Neutrophil (primary cell): ENCODE measurements at regions not wholly inside any gene's neighbourhood (a gene's known extent, or its start where the extent isn't known, plus 50 kb on each side); places are given as distances from the start of the nearest gene placed in this dataset.

Source experiments
- H3K27ac ChIP-seq: fragments of 200-600 bp; sonication (generic); 2 replicates; pipeline ENCODE4 v1.5.1; 2016; ENCODE audit warnings: mild to moderate bottlenecking, moderate library complexity
- H3K27me3 ChIP-seq: fragments of 200-600 bp; sonication (generic); 2 replicates; pipeline ENCODE4 v1.6.0; 2016; ENCODE audit warnings: mild to moderate bottlenecking
- H3K36me3 ChIP-seq: fragments of 200-600 bp; sonication (generic); 2 replicates; pipeline ENCODE4 v1.5.1; 2017
- H3K4me1 ChIP-seq, 2 experiments: fragments of 200-600 bp in 1 of 2; sonication (generic) in 1 of 2; 1 replicate in 1 of 2; 2 replicates in 1 of 2; pipeline versions ENCODE4 v1.5.1 to v1.6.1; 2013 to 2016; ENCODE audit warnings: low read depth in 1 of 2, low read length in 1 of 2, mild to moderate bottlenecking in 1 of 2, moderate library complexity in 1 of 2; ENCODE audit not compliant: control insufficient read depth in 1 of 2, insufficient read depth in 1 of 2
- H3K4me3 ChIP-seq, 2 experiments: fragments of 200-600 bp in 1 of 2; sonication (generic) in 1 of 2; 1 replicate in 1 of 2; 2 replicates in 1 of 2; pipeline ENCODE4 v1.5.1; 2013 to 2016; ENCODE audit warnings: low read depth in 1 of 2, low read length in 1 of 2, mild to moderate bottlenecking in 1 of 2, moderate library complexity in 1 of 2
- H3K9me3 ChIP-seq: fragments of 200-600 bp; sonication (generic); 2 replicates; pipeline ENCODE4 v1.5.1; 2016
- TF ChIP-seq, protein P1 (sequence below): fragments of 200-600 bp; sonication (generic); IDR thresholded peaks from 2 replicates; pipeline ENCODE4 v1.5.1; 2016; ENCODE audit warnings: antibody characterized with exemption

DNA sequence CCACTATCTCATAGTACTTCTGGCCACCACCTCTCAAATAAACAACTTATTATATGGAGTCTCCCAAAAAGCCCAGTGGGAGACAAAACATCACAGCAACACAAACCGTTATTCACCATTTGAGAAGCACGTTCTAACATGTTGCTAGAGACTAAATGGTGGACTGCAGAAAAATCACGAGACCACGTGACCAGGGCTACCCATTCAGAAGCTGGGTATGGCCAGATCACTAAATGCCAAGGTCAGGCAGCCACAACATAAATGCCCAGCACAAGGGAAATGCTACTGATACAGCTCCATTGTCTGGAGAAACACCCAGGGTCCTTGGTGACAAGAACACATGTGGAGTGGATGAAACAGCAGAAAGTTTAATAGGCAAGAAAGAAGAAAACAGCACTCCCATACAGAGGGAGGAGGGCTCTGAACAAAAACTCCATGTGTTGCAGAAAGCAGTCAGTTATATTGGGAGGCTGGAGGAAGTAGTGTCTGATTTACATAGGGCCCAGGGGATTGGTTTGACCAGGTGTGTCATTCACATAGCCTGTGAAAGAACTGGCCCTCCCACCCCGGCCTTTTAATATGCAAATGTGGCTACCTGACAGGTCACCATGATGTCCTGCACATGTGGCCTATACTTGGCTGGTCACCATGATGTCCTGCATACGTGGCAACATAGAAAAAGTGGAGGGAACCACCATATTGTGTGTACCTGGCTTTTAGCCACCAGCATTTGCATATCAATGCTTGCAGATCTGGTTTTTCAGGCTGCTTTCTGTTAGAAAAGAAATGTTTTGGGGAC lies 97.2 kb downstream of the TRIM36 start:
- no peak overlapping the region for H3K27ac ChIP-seq
- no peaks in the 10 kb centered on the region for H3K9me3 ChIP-seq
- no peak overlapping the region for H3K4me3 ChIP-seq
- peaks cover 7% of the 10 kb centered on the region for H3K27me3 ChIP-seq
- TF ChIP-seq, protein P1, sequence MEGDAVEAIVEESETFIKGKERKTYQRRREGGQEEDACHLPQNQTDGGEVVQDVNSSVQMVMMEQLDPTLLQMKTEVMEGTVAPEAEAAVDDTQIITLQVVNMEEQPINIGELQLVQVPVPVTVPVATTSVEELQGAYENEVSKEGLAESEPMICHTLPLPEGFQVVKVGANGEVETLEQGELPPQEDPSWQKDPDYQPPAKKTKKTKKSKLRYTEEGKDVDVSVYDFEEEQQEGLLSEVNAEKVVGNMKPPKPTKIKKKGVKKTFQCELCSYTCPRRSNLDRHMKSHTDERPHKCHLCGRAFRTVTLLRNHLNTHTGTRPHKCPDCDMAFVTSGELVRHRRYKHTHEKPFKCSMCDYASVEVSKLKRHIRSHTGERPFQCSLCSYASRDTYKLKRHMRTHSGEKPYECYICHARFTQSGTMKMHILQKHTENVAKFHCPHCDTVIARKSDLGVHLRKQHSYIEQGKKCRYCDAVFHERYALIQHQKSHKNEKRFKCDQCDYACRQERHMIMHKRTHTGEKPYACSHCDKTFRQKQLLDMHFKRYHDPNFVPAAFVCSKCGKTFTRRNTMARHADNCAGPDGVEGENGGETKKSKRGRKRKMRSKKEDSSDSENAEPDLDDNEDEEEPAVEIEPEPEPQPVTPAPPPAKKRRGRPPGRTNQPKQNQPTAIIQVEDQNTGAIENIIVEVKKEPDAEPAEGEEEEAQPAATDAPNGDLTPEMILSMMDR: no peak
- H3K4me1 ChIP-seq: no peaks in the 10 kb centered on the region
- no peaks in the 10 kb centered on the region for H3K36me3 ChIP-seq

DNA sequence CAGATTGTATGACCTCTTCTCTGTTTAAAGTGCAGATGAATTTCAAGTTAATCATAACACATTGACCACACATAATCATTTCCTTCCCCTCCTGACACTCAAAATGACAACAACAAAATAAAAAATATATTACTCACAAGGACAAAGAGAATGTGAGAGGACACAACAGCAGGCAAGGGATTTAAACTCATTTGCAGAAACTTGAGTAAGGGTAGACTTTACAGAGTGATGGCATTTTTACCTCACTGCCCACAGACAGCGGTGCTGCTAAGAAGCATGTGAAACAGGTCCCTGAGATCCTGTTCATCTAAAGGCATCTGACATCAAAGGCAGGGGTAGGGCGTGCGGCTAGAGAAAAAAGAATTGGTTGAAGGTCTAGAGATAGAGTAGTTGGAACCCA lies 99.0 kb downstream of the TRIM36 start:
- Histone ChIP-seq H3K4me1 (no peaks in the 10 kb centered on the region), H3K9me3 (no peaks in the 10 kb centered on the region), H3K27me3 (peaks cover 7% of the 10 kb centered on the region), H3K27ac (no peak overlapping the region), H3K36me3 (no peaks in the 10 kb centered on the region), H3K4me3 (no peak overlapping the region)
- TF ChIP-seq, protein P1: no peak

DNA sequence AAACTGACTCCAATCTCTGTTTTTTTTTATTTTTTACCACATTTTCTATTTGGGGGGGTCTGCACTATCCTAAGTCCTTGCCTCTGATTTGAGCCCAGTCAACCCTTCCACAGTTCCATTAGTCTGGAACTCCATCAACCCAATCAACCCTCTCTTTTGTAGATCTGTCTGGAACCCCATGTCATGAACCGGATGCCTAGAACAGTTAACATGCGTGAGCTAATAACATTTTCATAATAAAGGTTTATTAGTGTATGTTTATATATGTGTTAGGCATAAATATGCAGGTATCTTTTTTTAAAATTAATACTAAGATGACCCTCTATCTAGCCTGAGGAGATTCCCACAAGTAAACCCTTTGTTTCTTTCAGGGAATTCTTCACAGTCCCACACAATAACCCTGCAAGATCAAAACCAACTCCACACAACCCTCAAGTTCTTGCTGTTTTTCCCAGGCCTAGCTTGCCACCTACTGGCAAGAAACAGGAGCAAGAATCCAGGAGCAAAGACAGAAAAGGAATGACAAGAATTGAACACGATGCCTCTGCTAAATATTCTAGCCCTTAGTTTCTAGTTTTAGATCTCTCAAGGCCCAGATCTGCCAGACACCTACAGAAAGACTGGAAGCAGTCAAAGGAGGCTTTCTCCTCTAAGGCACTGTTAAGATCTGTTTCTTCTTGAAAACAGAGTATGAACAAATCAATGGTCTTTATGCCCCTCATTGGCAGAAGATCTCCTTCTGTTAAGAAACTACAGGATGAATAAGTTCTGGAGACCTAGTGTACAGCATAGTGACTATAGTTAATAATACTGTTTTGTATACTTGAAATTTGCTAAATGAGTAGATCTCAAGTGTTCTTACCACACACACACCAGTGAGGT lies 100.4 kb downstream of the TRIM36 start:
- no peaks in the 10 kb centered on the region for H3K9me3 ChIP-seq
- H3K27me3 ChIP-seq: peaks cover 7% of the 10 kb centered on the region
- no peaks in the 10 kb centered on the region for H3K4me1 ChIP-seq
- H3K36me3 ChIP-seq: no peaks in the 10 kb centered on the region
- H3K4me3 ChIP-seq: no peak overlapping the region
- TF ChIP-seq, protein P1: no peak
- H3K27ac ChIP-seq: no peak overlapping the region

DNA sequence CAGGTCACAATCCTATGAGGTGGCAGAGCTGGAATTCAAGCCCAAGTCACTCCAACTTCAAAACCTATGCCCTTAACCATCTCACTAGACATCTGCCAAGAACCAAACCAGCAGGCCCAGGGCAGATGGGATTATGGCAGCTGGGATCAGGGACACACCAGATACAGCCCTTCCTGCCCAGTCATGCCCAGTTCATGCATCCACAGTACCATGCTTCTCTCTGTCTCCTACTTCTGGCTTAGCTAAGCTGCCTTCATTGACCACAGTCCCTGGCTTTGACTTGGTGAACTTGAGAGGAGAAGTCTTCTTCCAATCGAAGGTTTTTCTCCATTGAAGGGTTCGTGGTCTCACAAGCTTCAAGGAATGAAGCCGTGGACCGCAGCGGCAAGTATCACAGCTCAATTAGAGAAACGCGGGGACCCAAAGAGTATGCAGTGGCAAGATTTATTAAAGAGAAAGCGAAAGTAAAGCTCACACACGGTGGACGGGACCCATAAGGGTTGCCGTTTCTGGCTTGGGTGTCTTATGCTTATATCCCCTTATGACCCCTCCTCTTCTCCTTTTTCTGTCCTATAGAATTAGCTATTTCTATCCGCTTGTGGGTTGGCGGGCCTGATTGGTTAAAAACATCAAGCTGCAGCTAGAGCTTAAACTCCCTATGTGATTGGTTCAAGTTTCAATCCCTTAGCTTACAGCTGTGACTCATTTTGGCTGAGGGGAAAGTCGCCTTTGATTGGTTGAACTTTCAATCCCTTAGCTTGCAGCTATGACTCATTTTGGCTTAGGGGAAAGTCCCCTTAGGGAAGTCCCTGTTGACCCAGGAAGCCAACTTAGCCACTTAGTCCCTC lies 101.2 kb downstream of the TRIM36 start:
- H3K4me1 ChIP-seq: no peaks in the 10 kb centered on the region
- TF ChIP-seq, protein P1: no peak
- H3K27ac ChIP-seq: no peak overlapping the region
- H3K4me3 ChIP-seq: no peak overlapping the region
- no peaks in the 10 kb centered on the region for H3K36me3 ChIP-seq
- no peaks in the 10 kb centered on the region for H3K9me3 ChIP-seq
- peaks cover 7% of the 10 kb centered on the region for H3K27me3 ChIP-seq

DNA sequence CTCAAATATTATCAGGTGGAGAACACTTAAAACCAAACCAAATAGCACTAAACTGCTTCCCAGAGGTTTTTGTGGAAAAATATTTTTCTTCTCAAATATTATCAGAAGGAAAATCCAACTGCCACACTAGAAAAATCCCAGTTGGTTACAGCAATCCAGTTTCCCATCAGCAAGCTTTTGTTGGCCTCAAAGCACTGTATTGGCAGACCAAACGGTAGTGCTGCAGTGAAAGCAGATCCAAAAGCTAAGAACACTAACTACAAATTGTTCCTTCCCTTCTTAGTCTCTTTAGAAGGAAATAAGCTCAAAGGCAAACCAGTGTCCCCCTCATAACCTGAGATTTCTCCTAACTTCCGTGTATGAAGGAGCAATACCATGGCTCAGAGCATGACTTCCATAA lies 105.3 kb downstream of the TRIM36 start:
- no peak overlapping the region for H3K4me3 ChIP-seq
- no peaks in the 10 kb centered on the region for H3K9me3 ChIP-seq
- H3K27me3 ChIP-seq: no peaks in the 10 kb centered on the region
- TF ChIP-seq, protein P1: no peak
- no peaks in the 10 kb centered on the region for H3K4me1 ChIP-seq
- H3K27ac ChIP-seq: no peak overlapping the region
- no peaks in the 10 kb centered on the region for H3K36me3 ChIP-seq
